ENCODE measurements at regions not wholly inside any gene's neighbourhood (a gene's known extent, or its start where the extent isn't known, plus 50 kb on each side); places are given as distances from the start of the nearest gene placed in this dataset.

GRCh38 chr17:68734931-68735330, 133.8 kb upstream of the FAM20A start:
- TF ChIP-seq POLR2A (IDR thresholded peaks at IDR 0.05), result no peak
- no peak for TF ChIP-seq POLR2AphosphoS5 (IDR thresholded peaks at IDR 0.05)
- TF ChIP-seq CTCF (IDR thresholded peaks at IDR 0.05), result no peak
- no peak for TF ChIP-seq EP300 (IDR thresholded peaks at IDR 0.05; ENCODE audit: low read depth)

All from transverse colon (tissue), 4 donors.